ENCODE measurements at regions not wholly inside any gene's neighbourhood (a gene's known extent, or its start where the extent isn't known, plus 50 kb on each side); places are given as distances from the start of the nearest gene placed in this dataset.

DNA sequence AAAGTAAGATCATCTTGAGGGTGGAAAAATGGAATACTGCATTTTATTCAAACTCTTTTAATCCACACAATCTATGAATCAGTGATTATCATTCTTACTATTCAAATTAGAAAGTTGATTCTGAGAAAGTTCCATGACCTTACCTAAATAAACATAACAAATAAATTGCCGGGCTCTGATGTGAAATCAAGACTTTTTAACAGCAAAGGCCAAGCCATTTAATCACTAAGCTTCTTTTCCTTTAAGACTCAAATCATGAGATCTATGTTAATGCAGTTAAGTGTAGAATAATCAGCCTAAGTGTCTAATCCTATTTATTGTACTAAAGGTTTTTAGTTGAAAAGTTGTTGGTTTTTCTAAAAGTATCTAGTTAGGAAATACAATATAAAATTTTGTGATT lies 857.0 kb downstream of the SI start:
- TF ChIP-seq, protein P1, sequence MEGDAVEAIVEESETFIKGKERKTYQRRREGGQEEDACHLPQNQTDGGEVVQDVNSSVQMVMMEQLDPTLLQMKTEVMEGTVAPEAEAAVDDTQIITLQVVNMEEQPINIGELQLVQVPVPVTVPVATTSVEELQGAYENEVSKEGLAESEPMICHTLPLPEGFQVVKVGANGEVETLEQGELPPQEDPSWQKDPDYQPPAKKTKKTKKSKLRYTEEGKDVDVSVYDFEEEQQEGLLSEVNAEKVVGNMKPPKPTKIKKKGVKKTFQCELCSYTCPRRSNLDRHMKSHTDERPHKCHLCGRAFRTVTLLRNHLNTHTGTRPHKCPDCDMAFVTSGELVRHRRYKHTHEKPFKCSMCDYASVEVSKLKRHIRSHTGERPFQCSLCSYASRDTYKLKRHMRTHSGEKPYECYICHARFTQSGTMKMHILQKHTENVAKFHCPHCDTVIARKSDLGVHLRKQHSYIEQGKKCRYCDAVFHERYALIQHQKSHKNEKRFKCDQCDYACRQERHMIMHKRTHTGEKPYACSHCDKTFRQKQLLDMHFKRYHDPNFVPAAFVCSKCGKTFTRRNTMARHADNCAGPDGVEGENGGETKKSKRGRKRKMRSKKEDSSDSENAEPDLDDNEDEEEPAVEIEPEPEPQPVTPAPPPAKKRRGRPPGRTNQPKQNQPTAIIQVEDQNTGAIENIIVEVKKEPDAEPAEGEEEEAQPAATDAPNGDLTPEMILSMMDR (IDR thresholded peaks at IDR 0.05; ENCODE audit: low read depth, low read length, poor library complexity, severe bottlenecking), result no peak
- no peak for TF ChIP-seq EZH2phosphoT487 (IDR thresholded peaks at IDR 0.05; ENCODE audit: borderline replicate concordance, low read length)

All from DOHH2 (cell line).